H1 (cell line): ENCODE measurements at regions not wholly inside any gene's neighbourhood (a gene's known extent, or its start where the extent isn't known, plus 50 kb on each side); places are given as distances from the start of the nearest gene placed in this dataset.

Source experiments
- CBX8 ChIP-seq: fragments of 300-800, 300-1000 bp; sonication (generic); IDR thresholded peaks from 2 replicates; pipeline ENCODE4 v1.7.1; 2016; ENCODE audit warnings: low read depth, low read length, borderline replicate concordance
- CHD7 ChIP-seq: fragments of 300-600 bp; sonication (generic); IDR thresholded peaks from 2 replicates; pipeline ENCODE4 v1.7.1; 2012; ENCODE audit warnings: low read length, moderate library complexity, mild to moderate bottlenecking, inconsistent platforms; ENCODE audit not compliant: insufficient replicate concordance
- FOSL1 ChIP-seq: IDR thresholded peaks from 2 replicates; pipeline ENCODE4 v1.6.1; 2011; ENCODE audit warnings: mild to moderate bottlenecking, low read depth, low read length, moderate library complexity; ENCODE audit not compliant: insufficient read depth
- JUND ChIP-seq: IDR thresholded peaks from 2 replicates; pipeline ENCODE4 v1.6.1; 2011; ENCODE audit warnings: mild to moderate bottlenecking, improper control_type of control experiment, low read length
- MAFK ChIP-seq: IDR thresholded peaks from 2 replicates; pipeline ENCODE4 v1.6.1; 2012; ENCODE audit warnings: low read depth, mild to moderate bottlenecking, improper control_type of control experiment, low read length
- RNF2 ChIP-seq: fragments of 200-900, 300-1000 bp; sonication (generic); IDR thresholded peaks from 2 replicates; pipeline ENCODE4 v1.7.1; 2016; ENCODE audit warnings: borderline replicate concordance, low read depth, mild to moderate bottlenecking, antibody characterized with exemption, low read length; ENCODE audit not compliant: poor library complexity, severe bottlenecking; ENCODE audit errors: missing control alignments
- SIX5 ChIP-seq: IDR thresholded peaks from 2 replicates; pipeline ENCODE4 v1.6.1; 2011; ENCODE audit warnings: mild to moderate bottlenecking, low read depth, low read length
- SP1 ChIP-seq: IDR thresholded peaks from 2 replicates; pipeline ENCODE4 v1.6.1; 2011; ENCODE audit warnings: low read depth, low read length
- SP4 ChIP-seq: IDR thresholded peaks from 2 replicates; pipeline ENCODE4 v1.6.1; 2012; ENCODE audit warnings: low read length, inconsistent platforms
- USF2 ChIP-seq: IDR thresholded peaks from 2 replicates; pipeline ENCODE4 v1.6.1; 2011; ENCODE audit warnings: low read length, improper control_type of control experiment
- YY1 ChIP-seq: IDR thresholded peaks from 2 replicates; pipeline ENCODE4 v1.6.1; 2011; ENCODE audit warnings: low read depth, mild to moderate bottlenecking, low read length

- TF ChIP-seq CHD7 = no peak
- no peak for TF ChIP-seq SP4
- TF ChIP-seq YY1 = no peak
- TF ChIP-seq JUND = no peak
- TF ChIP-seq CBX8 = no peak
- TF ChIP-seq FOSL1 = no peak
- no peak for TF ChIP-seq SIX5
- no peak for TF ChIP-seq SP1
- TF ChIP-seq RNF2 = no peak
- no peak for TF ChIP-seq USF2
- no peak for TF ChIP-seq MAFK
Measured at GRCh38 chr15:26043018-26043417, 179.9 kb upstream of the ATP10A start (continued).
